IMR-90 (cell line): ENCODE measurements at regions not wholly inside any gene's neighbourhood (a gene's known extent, or its start where the extent isn't known, plus 50 kb on each side); places are given as distances from the start of the nearest gene placed in this dataset.

ENCODE experiments used
- ATAC-seq: fragments of 200-7000 bp; cut with Tn5 transposase; 2 replicates; pipeline ENCODE4 v1.9.1; 2020; ENCODE audit warnings: low read depth, mild to moderate bottlenecking, moderate library complexity
- BruUV-seq: library from RNA; stranded (reverse); fragments of 400-500 nt; replicated peaks from 2 replicates; lab custom pipeline; 2021; lab: Mats Ljungman, UMichigan
- CTCF ChIA-PET: fragments of 300-600 bp; formaldehyde crosslinking; extraction: SDS; loops from one replicate; lab custom pipeline; 2021; ENCODE audit warnings: antibody characterized with exemption; lab: Yijun Ruan, JAX
- POLR2A ChIA-PET: fragments of 300-600 bp; sonication (Branson Sonifier 250); formaldehyde crosslinking; loops from one replicate; lab custom pipeline; 2022; ENCODE audit warnings: antibody characterized with exemption; ENCODE audit not compliant: unreplicated experiment; lab: Charles Lee
- DNase-seq: peaks from one replicate; pipeline ENCODE4 v3.0.0; 2013
- H2AFZ ChIP-seq: replicated peaks from 2 replicates; pipeline ENCODE3; 2013; ENCODE audit warnings: low read length, mild to moderate bottlenecking; ENCODE audit not compliant: poor library complexity
- H2AK5ac ChIP-seq: 2 replicates; pipeline ENCODE4 v1.6.1; 2013; ENCODE audit warnings: low read depth, low read length, inconsistent platforms
- H2AK9ac ChIP-seq: replicated peaks from 2 replicates; pipeline ENCODE3; 2013; ENCODE audit warnings: mild to moderate bottlenecking, low read depth, low read length, moderate library complexity; ENCODE audit not compliant: poor library complexity
- H2BK120ac ChIP-seq: 2 replicates; pipeline ENCODE4 v1.6.1; 2013; ENCODE audit warnings: low read depth, low read length, inconsistent platforms
- H2BK15ac ChIP-seq: 3 replicates; pipeline ENCODE4 v1.6.1; 2013; ENCODE audit warnings: low read depth, low read length, inconsistent platforms
- H2BK20ac ChIP-seq: 2 replicates; pipeline ENCODE4 v1.6.1; 2013; ENCODE audit warnings: low read depth, mild to moderate bottlenecking, inconsistent platforms, low read length, moderate library complexity
- H2BK5ac ChIP-seq: 2 replicates; pipeline ENCODE4 v1.6.1; 2013; ENCODE audit warnings: mild to moderate bottlenecking, low read depth, low read length, inconsistent platforms; ENCODE audit not compliant: poor library complexity, severe bottlenecking
- H3K14ac ChIP-seq: replicated peaks from 2 replicates; pipeline ENCODE4 v1.6.1; 2013; ENCODE audit warnings: low read depth, low read length, inconsistent platforms
- H3K18ac ChIP-seq: 2 replicates; pipeline ENCODE4 v1.6.1; 2013; ENCODE audit warnings: low read depth, low read length, control low read depth
- H3K23ac ChIP-seq: 2 replicates; pipeline ENCODE4 v1.6.1; 2013; ENCODE audit warnings: low read depth, low read length, inconsistent platforms
- H3K27ac ChIP-seq: 2 replicates; pipeline ENCODE4 v1.5.1; 2013; ENCODE audit warnings: mild to moderate bottlenecking, control low read depth, low read length; ENCODE audit not compliant: insufficient read depth
- H3K27me3 ChIP-seq: 2 replicates; pipeline ENCODE4 v1.6.1; 2013; ENCODE audit warnings: low read length; ENCODE audit not compliant: control insufficient read depth, insufficient read depth
- H3K36me3 ChIP-seq: 2 replicates; pipeline ENCODE4 v1.6.1; 2013; ENCODE audit warnings: low read length, mixed read lengths; ENCODE audit not compliant: control insufficient read depth, insufficient read depth
- H3K4ac ChIP-seq: 2 replicates; pipeline ENCODE4 v1.6.1; 2013; ENCODE audit warnings: low read depth, low read length, inconsistent platforms
- H3K4me1 ChIP-seq: 2 replicates; pipeline ENCODE4 v1.6.1; 2013; ENCODE audit warnings: low read length, mixed read lengths; ENCODE audit not compliant: control insufficient read depth, insufficient read depth
- H3K4me2 ChIP-seq: 2 replicates; pipeline ENCODE4 v1.6.1; 2013; ENCODE audit warnings: low read depth, mild to moderate bottlenecking, control low read depth, low read length, moderate library complexity
- H3K4me3 ChIP-seq: 2 replicates; pipeline ENCODE4 v1.5.1; 2013; ENCODE audit warnings: low read depth, mild to moderate bottlenecking, control low read depth, low read length, moderate library complexity; ENCODE audit not compliant: insufficient read depth
- H3K56ac ChIP-seq: 2 replicates; pipeline ENCODE4 v1.6.1; 2013; ENCODE audit warnings: low read length, inconsistent platforms; ENCODE audit not compliant: insufficient read depth; ENCODE audit errors: extremely low read depth
- H3K79me1 ChIP-seq, 2 experiments: 2 replicates each; pipeline ENCODE4 v1.6.1; 2013; ENCODE audit warnings: low read length in 2 of 2, inconsistent platforms in 1 of 2, low read depth in 1 of 2
- H3K9ac ChIP-seq: 2 replicates; pipeline ENCODE4 v1.6.1; 2013; ENCODE audit warnings: low read depth, low read length, control low read depth
- H3K9me1 ChIP-seq: 2 replicates; pipeline ENCODE4 v1.6.1; 2013; ENCODE audit warnings: low read length, inconsistent platforms; ENCODE audit not compliant: insufficient read depth
- H3K9me3 ChIP-seq: 2 replicates; pipeline ENCODE4 v1.6.1; 2013; ENCODE audit warnings: low read length; ENCODE audit not compliant: control insufficient read depth, insufficient read depth
- H4K20me1 ChIP-seq: 2 replicates; pipeline ENCODE4 v1.6.1; 2013; ENCODE audit warnings: low read length, inconsistent platforms; ENCODE audit not compliant: insufficient read depth
- H4K5ac ChIP-seq: 2 replicates; pipeline ENCODE4 v1.6.1; 2013; ENCODE audit warnings: mild to moderate bottlenecking, low read depth, low read length, control low read depth
- H4K8ac ChIP-seq, 2 experiments: 2 replicates each; pipeline ENCODE4 v1.6.1; 2013; ENCODE audit warnings: low read depth in 2 of 2, low read length in 2 of 2, control low read depth in 1 of 2, inconsistent platforms in 1 of 2
- H4K91ac ChIP-seq: 2 replicates; pipeline ENCODE4 v1.6.1; 2013; ENCODE audit warnings: low read depth, low read length, inconsistent platforms; ENCODE audit not compliant: insufficient read depth
- CEBPB ChIP-seq: IDR thresholded peaks from 2 replicates; pipeline ENCODE4 v1.6.1; 2012; ENCODE audit warnings: low read depth, low read length, improper control_type of control experiment
- MXI1 ChIP-seq: IDR thresholded peaks from 2 replicates; pipeline ENCODE4 v1.6.1; 2012; ENCODE audit warnings: low read depth, mild to moderate bottlenecking, low read length, moderate library complexity, borderline replicate concordance
- NFE2L2 ChIP-seq: fragments of 150-350 bp; IDR thresholded peaks from 2 replicates; pipeline ENCODE4 v1.6.1; 2016; ENCODE audit warnings: low read depth, mild to moderate bottlenecking, low read length
- RAD21 ChIP-seq: IDR thresholded peaks from 2 replicates; pipeline ENCODE4 v1.6.1; 2012; ENCODE audit warnings: low read length, improper control_type of control experiment
- RCOR1 ChIP-seq: IDR thresholded peaks from 2 replicates; pipeline ENCODE4 v1.6.1; 2012; ENCODE audit warnings: mild to moderate bottlenecking, low read length, improper control_type of control experiment; ENCODE audit not compliant: insufficient replicate concordance
- WGBS, 2 experiments: methylation state at CpG; one replicate each; pipeline versions ENCODE4 v1.1.5 to v1.1.7; 2013; ENCODE audit warnings: missing lambda C conversion rate in 2 of 2; ENCODE audit not compliant: insufficient read length in 1 of 2; ENCODE audit errors: extremely low coverage in 2 of 2; 5-methylcytosine and 5-hydroxymethylcytosine counted together
- dilution Hi-C: fragments of 300-500 bp; cut with HindIII; formaldehyde crosslinking; loops from one replicate; pipeline ENCODE4 v1.14.3; 2018; ENCODE audit warnings: low sequenced_read_pairs; ENCODE audit not compliant: unreplicated experiment
- in situ Hi-C: fragments of 300-500 bp; cut with MboI; formaldehyde crosslinking; loops from 3 replicates; pipeline ENCODE4 v1.14.3; 2019; ENCODE audit warnings: low sequenced_read_pairs, inconsistent platforms, mixed read lengths
- intact Hi-C: fragments of 100-400 bp; cut with micrococcal nuclease; formaldehyde crosslinking; loops from 2 replicates; pipeline ENCODE4 v1.10.0; 2022
- TF ChIP-seq, protein P1 (sequence below): fragments of 150-350 bp; IDR thresholded peaks from 2 replicates; pipeline ENCODE4 v1.6.1; 2016; ENCODE audit warnings: low read depth, mild to moderate bottlenecking, low read length, moderate library complexity, borderline replicate concordance
- TF ChIP-seq, protein P2 (sequence below): fragments of 150-350 bp; IDR thresholded peaks from 2 replicates; pipeline ENCODE4 v1.6.1; 2017; ENCODE audit warnings: mild to moderate bottlenecking, antibody characterized with exemption, low read length, low read depth
- TF ChIP-seq, protein P3 (sequence below): conservative IDR thresholded peaks from 2 replicates; pipeline ENCODE4 v1.5.1; 2012; ENCODE audit warnings: mild to moderate bottlenecking, low read depth, low read length, improper control_type of control experiment

DNA sequence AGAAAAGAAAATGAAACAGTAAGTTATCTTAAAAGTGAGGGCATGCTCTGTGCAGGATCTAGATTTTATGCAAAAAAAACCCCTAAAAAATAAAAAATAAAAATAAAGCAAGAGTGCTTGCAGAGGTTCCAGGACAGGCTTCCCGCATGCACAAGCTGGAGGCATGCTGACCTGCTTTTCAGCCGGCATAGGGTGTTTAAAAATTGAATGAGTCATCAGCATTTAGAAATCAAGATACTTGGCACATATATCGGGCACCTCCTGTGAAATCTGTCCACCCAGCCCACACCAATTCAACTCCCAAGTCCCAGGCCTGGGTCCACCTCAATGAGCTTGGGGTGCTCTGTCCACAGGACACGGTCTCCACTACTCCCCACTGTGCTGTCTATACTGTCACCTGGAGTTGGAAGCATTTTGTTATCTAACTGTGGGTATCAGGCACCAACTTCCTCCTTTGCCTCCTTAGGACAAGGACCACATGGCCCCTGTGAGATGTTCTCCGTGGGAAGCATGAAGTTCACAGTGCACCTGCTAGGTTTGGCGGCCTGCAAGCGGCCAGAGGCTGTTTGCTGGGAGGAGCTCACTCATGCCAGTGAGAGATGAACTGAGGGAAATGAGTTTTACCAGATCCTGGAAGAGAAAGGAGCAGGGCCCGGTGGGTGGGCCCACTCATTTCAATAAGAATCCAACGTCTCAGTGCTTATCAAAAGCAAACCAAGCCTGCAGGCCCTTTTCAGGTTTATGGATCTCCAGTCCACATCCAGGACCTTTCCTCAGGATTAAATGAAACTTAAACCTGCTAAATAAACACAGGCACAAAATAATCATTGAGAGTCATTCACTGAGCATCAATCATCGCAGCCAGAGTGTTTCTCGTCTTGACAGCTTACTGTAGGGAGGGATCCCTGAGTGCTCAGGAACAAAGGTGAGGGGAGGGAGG, 121.1 kb downstream of the FOXA2 start (continued):
- no peak for TF ChIP-seq RAD21

DNA sequence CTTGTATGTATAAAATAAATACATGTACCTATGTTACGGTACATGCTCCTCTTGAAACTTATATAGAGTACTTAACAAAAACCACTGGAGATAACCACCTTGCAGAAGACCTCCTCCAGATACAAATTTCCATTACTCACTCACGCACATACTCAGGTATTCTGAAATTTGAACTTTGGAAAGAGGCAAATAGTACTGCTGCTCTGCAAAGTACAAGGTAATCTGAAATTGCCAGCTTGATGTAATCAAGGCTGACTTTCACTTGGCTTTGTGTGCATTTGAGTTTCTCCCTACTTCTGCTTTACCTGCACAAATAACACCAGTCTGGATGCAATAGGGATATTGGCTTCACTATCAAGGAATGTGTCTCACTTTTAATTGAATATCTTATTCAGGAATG, 123.6 kb downstream of the FOXA2 start:
- Histone ChIP-seq H3K4me1 (no peaks in the 10 kb centered on the region), H2BK15ac (no peak overlapping the region), H3K9me3 (0 out of 2 replicates have a peak, but pooled peaks cover 1% of the 10 kb centered on the region), H3K14ac (no peak overlapping the region), H2AFZ (no peak overlapping the region), H2AK9ac (no peak overlapping the region), H2BK120ac (no peak overlapping the region), H3K27me3 (no peaks in the 10 kb centered on the region), H3K56ac (no peak overlapping the region), H4K20me1 (no peaks in the 10 kb centered on the region), H3K9me1 (no peaks in the 10 kb centered on the region), H3K79me1 (no peaks in the 10 kb centered on the region), H4K5ac (no peak overlapping the region), H2BK5ac (no peak overlapping the region), H3K36me3 (no peaks in the 10 kb centered on the region), H3K4ac (no peak overlapping the region), H3K27ac (no peak overlapping the region), H2AK5ac (no peak overlapping the region), H3K23ac (no peak overlapping the region), H4K91ac (no peak overlapping the region), H3K9ac (no peak overlapping the region), H4K8ac (no peak overlapping the region), H3K18ac (no peak overlapping the region), H2BK20ac (no peak overlapping the region), H3K4me2 (no peak overlapping the region), H3K4me3 (no peak overlapping the region)
- intact Hi-C loops (no loop called here), dilution Hi-C loops (no loop called here), in situ Hi-C loops (no loop called here)
- ChIA-PET POLR2A (no interaction called here), CTCF (no interaction called here)
- DNase-seq (no peak), ATAC-seq (no peak)
- WGBS, 2 experiments, result no CpG with 5 or more reads among the region's 2 CpGs
- no TSS peak for BruUV-seq
- TF ChIP-seq, protein P1, sequence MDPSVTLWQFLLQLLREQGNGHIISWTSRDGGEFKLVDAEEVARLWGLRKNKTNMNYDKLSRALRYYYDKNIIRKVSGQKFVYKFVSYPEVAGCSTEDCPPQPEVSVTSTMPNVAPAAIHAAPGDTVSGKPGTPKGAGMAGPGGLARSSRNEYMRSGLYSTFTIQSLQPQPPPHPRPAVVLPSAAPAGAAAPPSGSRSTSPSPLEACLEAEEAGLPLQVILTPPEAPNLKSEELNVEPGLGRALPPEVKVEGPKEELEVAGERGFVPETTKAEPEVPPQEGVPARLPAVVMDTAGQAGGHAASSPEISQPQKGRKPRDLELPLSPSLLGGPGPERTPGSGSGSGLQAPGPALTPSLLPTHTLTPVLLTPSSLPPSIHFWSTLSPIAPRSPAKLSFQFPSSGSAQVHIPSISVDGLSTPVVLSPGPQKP, result no peak
- no peak for TF ChIP-seq MXI1
- TF ChIP-seq, protein P2, sequence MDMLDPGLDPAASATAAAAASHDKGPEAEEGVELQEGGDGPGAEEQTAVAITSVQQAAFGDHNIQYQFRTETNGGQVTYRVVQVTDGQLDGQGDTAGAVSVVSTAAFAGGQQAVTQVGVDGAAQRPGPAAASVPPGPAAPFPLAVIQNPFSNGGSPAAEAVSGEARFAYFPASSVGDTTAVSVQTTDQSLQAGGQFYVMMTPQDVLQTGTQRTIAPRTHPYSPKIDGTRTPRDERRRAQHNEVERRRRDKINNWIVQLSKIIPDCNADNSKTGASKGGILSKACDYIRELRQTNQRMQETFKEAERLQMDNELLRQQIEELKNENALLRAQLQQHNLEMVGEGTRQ, result no peak
- no peak for TF ChIP-seq RCOR1
- no peak for TF ChIP-seq NFE2L2
- TF ChIP-seq, protein P3, sequence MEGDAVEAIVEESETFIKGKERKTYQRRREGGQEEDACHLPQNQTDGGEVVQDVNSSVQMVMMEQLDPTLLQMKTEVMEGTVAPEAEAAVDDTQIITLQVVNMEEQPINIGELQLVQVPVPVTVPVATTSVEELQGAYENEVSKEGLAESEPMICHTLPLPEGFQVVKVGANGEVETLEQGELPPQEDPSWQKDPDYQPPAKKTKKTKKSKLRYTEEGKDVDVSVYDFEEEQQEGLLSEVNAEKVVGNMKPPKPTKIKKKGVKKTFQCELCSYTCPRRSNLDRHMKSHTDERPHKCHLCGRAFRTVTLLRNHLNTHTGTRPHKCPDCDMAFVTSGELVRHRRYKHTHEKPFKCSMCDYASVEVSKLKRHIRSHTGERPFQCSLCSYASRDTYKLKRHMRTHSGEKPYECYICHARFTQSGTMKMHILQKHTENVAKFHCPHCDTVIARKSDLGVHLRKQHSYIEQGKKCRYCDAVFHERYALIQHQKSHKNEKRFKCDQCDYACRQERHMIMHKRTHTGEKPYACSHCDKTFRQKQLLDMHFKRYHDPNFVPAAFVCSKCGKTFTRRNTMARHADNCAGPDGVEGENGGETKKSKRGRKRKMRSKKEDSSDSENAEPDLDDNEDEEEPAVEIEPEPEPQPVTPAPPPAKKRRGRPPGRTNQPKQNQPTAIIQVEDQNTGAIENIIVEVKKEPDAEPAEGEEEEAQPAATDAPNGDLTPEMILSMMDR, result no peak
- no peak for TF ChIP-seq CEBPB
